ENCODE measurements at regions not wholly inside any gene's neighbourhood (a gene's known extent, or its start where the extent isn't known, plus 50 kb on each side); places are given as distances from the start of the nearest gene placed in this dataset.

GRCh38 chr1:186740324-186740723 lies 60.1 kb upstream of the PTGS2 start:
- Histone ChIP-seq H3K27me3 (ENCODE audit: control insufficient read depth in 2 of 2, insufficient read depth in 2 of 2, low read length in 2 of 2) (no peaks in the 10 kb centered on the region), H3K79me2 (ENCODE audit: control insufficient read depth, insufficient read depth, low read length) (no peaks in the 10 kb centered on the region), H3K4me3 (replicated peaks in 1 of 3; ENCODE audit: insufficient read depth in 1 of 3, low read depth in 1 of 3, low read length in 3 of 3) (no peak overlapping the region), H2AFZ (ENCODE audit: low read depth, low read length) (no peak overlapping the region), H3K36me3 (ENCODE audit: control insufficient read depth in 2 of 2, extremely low read depth in 1 of 2, insufficient read depth in 2 of 2, low read length in 2 of 2) (no peaks in the 10 kb centered on the region), H3K4me2 (ENCODE audit: insufficient read depth, low read length) (no peak overlapping the region), H3K9me1 (replicated peaks; ENCODE audit: control insufficient read depth, extremely low read depth, insufficient read depth, low read length) (no peaks in the 10 kb centered on the region), H3K4me1 (ENCODE audit: control insufficient read depth, extremely low read depth, insufficient read depth, low read length) (no peaks in the 10 kb centered on the region), H3K9me3 (replicated peaks; ENCODE audit: control insufficient read depth, insufficient read depth, low read length) (no peaks in the 10 kb centered on the region), H4K20me1 (replicated peaks; ENCODE audit: control insufficient read depth, extremely low read depth, insufficient read depth, low read length) (no peaks in the 10 kb centered on the region), H3K9ac (replicated peaks; ENCODE audit: extremely low read depth, insufficient read depth, low read length) (no peak overlapping the region), H3K27ac (ENCODE audit: insufficient read depth, low read depth, low read length) (no peak overlapping the region)
- FAIRE-seq (no peak), DNase-seq (ENCODE audit: low read depth, low spot score) (no peak)
- CTCF ChIA-PET, result no interaction called here
- dilution Hi-C loops (cut with MboI; ENCODE audit: extremely low pct_ligation_motif_present, low sequenced_read_pairs) (no loop called here), intact Hi-C loops (cut with micrococcal nuclease) (no loop called here)
- BruUV-seq (replicated peaks), result no TSS peak
- TF ChIP-seq GATA2 (IDR thresholded peaks at IDR 0.05; ENCODE audit: insufficient read depth, insufficient read length, low read depth, low read length) (no peak), MYC (IDR thresholded peaks at IDR 0.05; ENCODE audit: low read depth, low read length) (no peak), FOS (IDR thresholded peaks at IDR 0.05; ENCODE audit: borderline replicate concordance, insufficient read depth, low read length) (no peak), POLR2AphosphoS5 (IDR thresholded peaks at IDR 0.05; ENCODE audit: insufficient read depth, low read depth, low read length) (no peak), CTCF (IDR thresholded peaks at IDR 0.05; ENCODE audit: extremely low read depth in 1 of 2, insufficient read depth in 1 of 2, low read depth in 1 of 2, low read length in 2 of 2) (no peak), JUN (IDR thresholded peaks at IDR 0.05; ENCODE audit: borderline replicate concordance, insufficient read depth, insufficient read length, low read depth) (no peak), EZH2 (IDR thresholded peaks at IDR 0.05; ENCODE audit: borderline replicate concordance, low read depth, low read length, severe bottlenecking) (no peak), MAX (IDR thresholded peaks at IDR 0.05; ENCODE audit: insufficient read depth, insufficient read length) (no peak), POLR2A (IDR thresholded peaks at IDR 0.05; ENCODE audit: low read depth, low read length) (no peak)
- POLR2A ChIA-PET, result no interaction called here

Measured in endothelial cell of umbilical vein (primary cell).